Nephron (organoid): ENCODE measurements at regions not wholly inside any gene's neighbourhood (a gene's known extent, or its start where the extent isn't known, plus 50 kb on each side); places are given as distances from the start of the nearest gene placed in this dataset.

ENCODE experiments used
- H3K27ac Mint-ChIP-seq, 3 experiments: 2 replicates each; pipeline ENCODE4 v1.8.0; 2020; ENCODE audit warnings: mixed read lengths in 3 of 3, mild to moderate bottlenecking in 2 of 3, moderate library complexity in 1 of 3
- H3K27me3 Mint-ChIP-seq: 2 replicates; pipeline ENCODE4 v1.8.0; 2021; ENCODE audit warnings: low read depth, mild to moderate bottlenecking, moderate library complexity, mixed read lengths
- H3K36me3 Mint-ChIP-seq: 2 replicates; pipeline ENCODE4 v1.8.0; 2020; ENCODE audit warnings: low read depth, mixed read lengths
- H3K4me1 Mint-ChIP-seq: 2 replicates; pipeline ENCODE4 v1.8.0; 2020; ENCODE audit warnings: mixed read lengths
- H3K4me3 Mint-ChIP-seq, 3 experiments: 2 replicates each; pipeline ENCODE4 v1.8.0; 2020; ENCODE audit warnings: mild to moderate bottlenecking in 3 of 3, mixed read lengths in 3 of 3, moderate library complexity in 2 of 3
- H3K9me3 Mint-ChIP-seq: 2 replicates; pipeline ENCODE4 v1.8.0; 2020; ENCODE audit warnings: mixed read lengths
- TF ChIP-seq, protein P1 (sequence below), 3 experiments: fragments of 200-600 bp; sonication (generic); IDR thresholded peaks; one replicate each; pipeline ENCODE4 v1.5.0; 2021; ENCODE audit warnings: antibody characterized with exemption in 3 of 3; ENCODE audit not compliant: unreplicated experiment in 3 of 3

DNA sequence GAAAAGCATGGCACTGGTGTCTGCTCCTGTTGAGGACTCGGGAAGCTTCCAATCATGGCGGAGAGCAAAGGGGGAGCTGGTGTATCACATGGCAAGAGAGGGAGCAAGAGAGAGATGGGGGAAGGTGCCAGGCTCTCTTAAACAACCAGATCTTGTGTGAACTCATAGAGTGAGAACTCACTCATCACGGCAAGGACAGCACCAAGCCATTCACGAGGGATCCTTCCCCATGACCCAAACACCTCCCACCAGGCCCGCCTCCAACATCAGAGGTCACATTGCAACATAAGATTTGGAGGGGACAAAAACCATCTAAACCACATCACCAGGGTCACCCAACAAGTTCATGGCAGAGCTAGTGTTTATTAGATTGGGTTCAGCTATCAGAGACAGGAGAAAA is 218.7 kb upstream of the BCOR start:
- Mint-ChIP-seq H3K9me3 (peaks cover 33% of the 10 kb centered on the region), H3K27ac (no peak overlapping the region), H3K4me3 (no peak overlapping the region), H3K36me3 (no peaks in the 10 kb centered on the region), H3K27me3 (peaks cover 14% of the 10 kb centered on the region), H3K4me1 (peaks cover 6% of the 10 kb centered on the region)
- TF ChIP-seq, protein P1, sequence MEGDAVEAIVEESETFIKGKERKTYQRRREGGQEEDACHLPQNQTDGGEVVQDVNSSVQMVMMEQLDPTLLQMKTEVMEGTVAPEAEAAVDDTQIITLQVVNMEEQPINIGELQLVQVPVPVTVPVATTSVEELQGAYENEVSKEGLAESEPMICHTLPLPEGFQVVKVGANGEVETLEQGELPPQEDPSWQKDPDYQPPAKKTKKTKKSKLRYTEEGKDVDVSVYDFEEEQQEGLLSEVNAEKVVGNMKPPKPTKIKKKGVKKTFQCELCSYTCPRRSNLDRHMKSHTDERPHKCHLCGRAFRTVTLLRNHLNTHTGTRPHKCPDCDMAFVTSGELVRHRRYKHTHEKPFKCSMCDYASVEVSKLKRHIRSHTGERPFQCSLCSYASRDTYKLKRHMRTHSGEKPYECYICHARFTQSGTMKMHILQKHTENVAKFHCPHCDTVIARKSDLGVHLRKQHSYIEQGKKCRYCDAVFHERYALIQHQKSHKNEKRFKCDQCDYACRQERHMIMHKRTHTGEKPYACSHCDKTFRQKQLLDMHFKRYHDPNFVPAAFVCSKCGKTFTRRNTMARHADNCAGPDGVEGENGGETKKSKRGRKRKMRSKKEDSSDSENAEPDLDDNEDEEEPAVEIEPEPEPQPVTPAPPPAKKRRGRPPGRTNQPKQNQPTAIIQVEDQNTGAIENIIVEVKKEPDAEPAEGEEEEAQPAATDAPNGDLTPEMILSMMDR (IDR thresholded peaks at IDR 0.05; ENCODE audit: unreplicated experiment in 3 of 3), result no peak

DNA sequence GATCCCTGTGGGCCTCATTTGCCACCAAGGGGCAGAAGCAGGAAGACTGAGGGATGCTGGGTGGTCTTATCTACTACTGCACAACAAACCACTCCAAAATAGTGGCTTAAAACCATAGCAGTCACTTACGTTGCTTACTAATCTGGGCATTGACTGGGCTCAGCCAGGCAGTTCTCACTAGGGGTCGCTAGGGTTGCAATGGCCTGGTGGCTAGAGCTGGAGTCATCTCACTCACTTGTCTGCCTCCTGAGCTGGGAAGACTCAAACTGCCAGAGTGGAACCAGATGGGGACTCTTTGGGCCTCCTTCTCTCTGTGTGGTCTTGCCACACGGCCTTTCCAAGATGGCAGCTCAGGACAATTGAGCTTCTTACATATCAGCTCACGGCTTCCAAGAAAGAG is 216.3 kb upstream of the BCOR start:
- no peak overlapping the region for H3K27ac Mint-ChIP-seq
- peaks cover 23% of the 10 kb centered on the region for H3K9me3 Mint-ChIP-seq
- H3K4me3 Mint-ChIP-seq, result no peak overlapping the region
- H3K4me1 Mint-ChIP-seq, result peaks cover 20% of the 10 kb centered on the region
- H3K27me3 Mint-ChIP-seq, result peaks cover 14% of the 10 kb centered on the region
- H3K36me3 Mint-ChIP-seq, result no peaks in the 10 kb centered on the region
- TF ChIP-seq, protein P1 (IDR thresholded peaks at IDR 0.05; ENCODE audit: unreplicated experiment in 3 of 3), result no peak

DNA sequence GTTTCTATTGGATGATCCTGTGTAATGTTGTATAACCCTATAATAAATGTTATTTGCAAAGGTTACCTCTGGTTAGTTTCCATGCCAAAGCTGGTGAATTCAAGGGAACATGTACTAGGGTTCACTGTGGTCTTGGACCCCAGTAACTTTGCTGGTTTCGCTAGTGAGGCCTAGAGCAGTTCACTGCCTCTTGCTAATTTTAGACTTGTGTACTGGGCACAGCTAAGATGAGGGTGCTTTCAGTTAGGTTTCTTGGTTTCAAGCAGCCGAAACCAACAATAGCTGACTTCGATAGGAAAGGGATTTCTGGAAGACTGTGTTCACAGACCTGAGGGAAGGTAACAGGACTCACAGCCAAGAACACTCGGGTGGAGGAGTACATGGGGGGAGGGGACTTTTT is 215.5 kb upstream of the BCOR start:
- TF ChIP-seq, protein P1 (IDR thresholded peaks at IDR 0.05; ENCODE audit: unreplicated experiment in 3 of 3), result no peak
- Mint-ChIP-seq H3K36me3 (no peaks in the 10 kb centered on the region), H3K27ac (no peak overlapping the region), H3K4me3 (no peak overlapping the region), H3K27me3 (peaks cover 14% of the 10 kb centered on the region), H3K4me1 (peaks cover 16% of the 10 kb centered on the region), H3K9me3 (peaks cover 18% of the 10 kb centered on the region)

DNA sequence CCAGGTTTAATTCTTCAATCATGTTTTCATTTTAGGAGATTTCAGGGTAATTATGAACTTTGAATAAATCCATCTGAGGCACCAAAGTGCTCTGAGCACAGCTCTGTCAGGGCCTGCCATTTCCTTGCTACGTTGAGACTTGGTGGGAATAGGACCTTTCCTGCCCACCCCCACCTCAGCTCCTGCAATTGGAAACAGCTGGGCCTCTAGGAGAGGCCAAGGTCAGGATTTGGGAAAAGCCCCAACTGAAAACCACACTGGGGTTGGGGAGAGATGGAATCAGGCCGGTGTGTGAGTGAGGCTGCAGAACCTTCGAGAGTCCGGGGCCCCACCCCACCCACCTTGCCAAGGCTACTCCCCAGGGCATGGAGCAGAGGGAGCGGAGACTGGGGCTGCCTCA is 212.7 kb upstream of the BCOR start:
- Mint-ChIP-seq H3K4me3 (no peak overlapping the region), H3K9me3 (peaks cover 15% of the 10 kb centered on the region), H3K27ac (peak overlapping the region; percentile 59 to 82 (median 67)), H3K4me1 (peaks cover 14% of the 10 kb centered on the region), H3K27me3 (peaks cover 23% of the 10 kb centered on the region), H3K36me3 (no peaks in the 10 kb centered on the region)
- TF ChIP-seq, protein P1 (IDR thresholded peaks at IDR 0.05; ENCODE audit: unreplicated experiment in 3 of 3), result no peak

DNA sequence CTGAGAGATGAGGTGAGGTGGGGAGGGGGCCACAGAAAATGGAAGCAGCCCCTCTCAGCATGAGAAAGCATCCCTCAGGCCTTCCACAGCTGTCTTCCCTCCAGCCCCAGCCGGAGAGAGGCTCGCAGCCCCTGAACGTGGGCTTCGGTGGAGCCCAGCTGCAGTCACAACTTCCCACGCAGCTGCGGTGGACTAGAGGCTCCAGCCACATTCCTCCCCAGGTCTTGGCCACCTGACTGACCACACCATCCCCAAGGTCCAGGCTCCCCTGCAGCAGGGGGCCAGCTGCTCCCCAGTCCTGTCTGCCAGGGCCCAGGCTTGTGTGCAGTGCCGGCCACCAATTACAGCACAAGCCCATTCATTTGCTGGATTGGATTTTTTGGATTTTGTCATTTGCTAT is 212.3 kb upstream of the BCOR start:
- Mint-ChIP-seq H3K27ac (peak overlapping the region; percentile 59 to 82 (median 67)), H3K27me3 (peaks cover 23% of the 10 kb centered on the region), H3K9me3 (peaks cover 15% of the 10 kb centered on the region), H3K36me3 (no peaks in the 10 kb centered on the region), H3K4me3 (no peak overlapping the region), H3K4me1 (peaks cover 14% of the 10 kb centered on the region)
- TF ChIP-seq, protein P1 (IDR thresholded peaks at IDR 0.05; ENCODE audit: unreplicated experiment in 3 of 3), result no peak

DNA sequence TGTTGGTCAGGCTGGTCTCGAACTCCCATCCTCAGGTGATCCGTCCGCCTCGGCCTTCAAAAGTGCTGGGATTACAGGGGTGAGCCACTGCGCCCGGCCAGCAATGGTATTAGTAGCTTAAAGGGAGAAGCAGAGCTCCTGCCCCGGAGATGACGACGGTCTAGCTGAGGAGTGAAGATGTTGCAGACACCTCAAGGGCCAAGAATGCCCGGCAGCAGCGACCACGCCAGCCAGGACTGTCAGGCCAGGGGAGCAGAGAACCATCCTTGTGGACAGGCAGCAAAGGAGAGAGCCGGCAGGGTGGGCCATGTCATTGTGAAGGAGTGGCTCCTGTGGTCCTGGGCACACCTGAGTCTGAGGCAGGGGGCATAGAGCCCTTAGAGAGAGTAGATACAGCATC is 210.1 kb upstream of the BCOR start:
- TF ChIP-seq, protein P1 (IDR thresholded peaks at IDR 0.05; ENCODE audit: unreplicated experiment in 3 of 3), result no peak
- H3K27ac Mint-ChIP-seq, result no peak overlapping the region
- no peak overlapping the region for H3K4me3 Mint-ChIP-seq
- peaks cover 22% of the 10 kb centered on the region for H3K27me3 Mint-ChIP-seq
- H3K9me3 Mint-ChIP-seq, result peaks cover 14% of the 10 kb centered on the region
- H3K4me1 Mint-ChIP-seq, result peaks cover 14% of the 10 kb centered on the region
- no peaks in the 10 kb centered on the region for H3K36me3 Mint-ChIP-seq
